ENCODE measurements at regions not wholly inside any gene's neighbourhood (a gene's known extent, or its start where the extent isn't known, plus 50 kb on each side); places are given as distances from the start of the nearest gene placed in this dataset.
"Not testable (repeated sequence)": the region's sequence is repeated elsewhere in the genome, so short reads cannot be mapped to it uniquely, and the experiment has no call there.

- not testable (repeated sequence) for DNase-seq (ENCODE audit: insufficient read length, low spot score); FAIRE-seq
Measured at GRCh38 chr2:16235291-16235690, 294.9 kb downstream of the MYCN start.

GRCh38 chr2:16228951-16229350 is 288.6 kb downstream of the MYCN start:
- FAIRE-seq = no peak
- no peak for DNase-seq (ENCODE audit: insufficient read length, low spot score)

- no peak for FAIRE-seq
- DNase-seq (ENCODE audit: insufficient read length, low spot score) = no peak
Measured at GRCh38 chr2:16228471-16228870, 288.1 kb downstream of the MYCN start.

GRCh38 chr2:16227811-16228462 is 287.6 kb downstream of the MYCN start:
- DNase-seq (ENCODE audit: insufficient read length, low spot score) = no peak
- no peak for FAIRE-seq

- FAIRE-seq = no peak
Measured at GRCh38 chr2:16226943-16227664, 286.8 kb downstream of the MYCN start.

GRCh38 chr2:16226381-16226780 is 286.0 kb downstream of the MYCN start:
- no peak for FAIRE-seq
- no peak for DNase-seq (ENCODE audit: insufficient read length, low spot score)

More at GRCh38 chr2:16226943-16227664, 286.8 kb downstream of the MYCN start:
- no peak for DNase-seq (ENCODE audit: insufficient read length, low spot score)

GRCh38 chr2:16225545-16225944 is 285.2 kb downstream of the MYCN start:
- FAIRE-seq = no peak
- no peak for DNase-seq (ENCODE audit: insufficient read length, low spot score)

- FAIRE-seq (no peak), DNase-seq (ENCODE audit: insufficient read length, low spot score) (no peak)
Measured at GRCh38 chr2:16225071-16225470, 284.7 kb downstream of the MYCN start.

GRCh38 chr2:16224298-16225045 is 284.1 kb downstream of the MYCN start:
- DNase-seq (ENCODE audit: insufficient read length, low spot score) (no peak), FAIRE-seq (no peak)

GRCh38 chr2:16223841-16224177 is 283.5 kb downstream of the MYCN start:
- FAIRE-seq (no peak), DNase-seq (ENCODE audit: insufficient read length, low spot score) (no peak)

GRCh38 chr2:16223161-16223840 is 283.0 kb downstream of the MYCN start:
- DNase-seq (ENCODE audit: insufficient read length, low spot score) (no peak), FAIRE-seq (no peak)

GRCh38 chr2:16222326-16222725 is 282.0 kb downstream of the MYCN start:
- FAIRE-seq = no peak

GRCh38 chr2:16221461-16222010 is 281.2 kb downstream of the MYCN start:
- DNase-seq (ENCODE audit: insufficient read length, low spot score) = no peak
- no peak for FAIRE-seq

More at GRCh38 chr2:16222326-16222725, 282.0 kb downstream of the MYCN start:
- DNase-seq (ENCODE audit: insufficient read length, low spot score) = no peak

GRCh38 chr2:16219292-16219975 is 279.1 kb downstream of the MYCN start:
- no peak for DNase-seq (ENCODE audit: insufficient read length, low spot score)
- no peak for FAIRE-seq

- DNase-seq (ENCODE audit: insufficient read length, low spot score) = no peak
- no peak for FAIRE-seq
Measured at GRCh38 chr2:16218625-16219024, 278.3 kb downstream of the MYCN start.

GRCh38 chr2:16218161-16218560 is 277.8 kb downstream of the MYCN start:
- DNase-seq (ENCODE audit: insufficient read length, low spot score) (no peak), FAIRE-seq (no peak)

- FAIRE-seq; DNase-seq (ENCODE audit: insufficient read length, low spot score): not testable (repeated sequence)
Measured at GRCh38 chr2:16217741-16218140, 277.4 kb downstream of the MYCN start.

GRCh38 chr2:16217291-16217690 is 276.9 kb downstream of the MYCN start:
- no peak for FAIRE-seq

GRCh38 chr2:16216558-16216945 is 276.2 kb downstream of the MYCN start:
- DNase-seq (ENCODE audit: insufficient read length, low spot score) = no peak
- FAIRE-seq = no peak

More at GRCh38 chr2:16217291-16217690, 276.9 kb downstream of the MYCN start:
- no peak for DNase-seq (ENCODE audit: insufficient read length, low spot score)

GRCh38 chr2:16215902-16216557 is 275.7 kb downstream of the MYCN start:
- no peak for FAIRE-seq
- no peak for DNase-seq (ENCODE audit: insufficient read length, low spot score)
